ENCODE measurements at regions not wholly inside any gene's neighbourhood (a gene's known extent, or its start where the extent isn't known, plus 50 kb on each side); places are given as distances from the start of the nearest gene placed in this dataset.
A peak's percentile ranks its signal among the peaks of the same experiment; 100 is the strongest.

DNA sequence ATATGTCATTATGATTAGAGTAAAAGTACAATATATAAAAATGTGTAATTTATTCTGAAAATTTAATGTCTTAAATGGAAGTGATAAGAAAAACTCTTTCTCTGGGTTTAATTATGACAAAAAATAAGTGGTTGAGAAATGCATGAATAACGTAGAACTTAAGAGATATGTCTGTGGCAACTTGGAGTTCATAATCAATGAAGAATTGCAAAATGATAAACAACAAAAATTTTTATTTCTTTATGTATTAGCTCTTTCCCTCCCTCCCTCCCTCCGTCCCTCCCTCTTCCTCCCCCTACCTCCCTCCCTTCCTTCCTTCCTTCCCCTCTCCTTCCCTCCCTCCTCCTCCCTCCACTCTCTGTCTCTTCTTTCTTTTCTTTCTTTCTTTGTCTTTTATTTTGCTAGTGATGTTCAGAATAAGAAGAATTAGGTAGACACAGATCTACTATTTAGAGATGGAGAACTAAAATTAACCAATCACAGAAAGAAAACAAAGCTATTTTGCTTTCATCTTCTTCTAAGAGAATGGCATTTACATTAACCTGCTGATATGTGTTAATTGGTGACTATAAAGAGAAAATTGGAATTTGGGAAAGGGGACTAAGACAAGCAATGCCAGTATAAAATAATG is 96.3 kb upstream of the PDC start:
- DNase-seq (ENCODE audit: low spot score) = no peak

- no peak for DNase-seq (ENCODE audit: low spot score)
These were observed 89.9 kb upstream of the PDC start for GRCh38 chr1:186550832-186551231.

DNA sequence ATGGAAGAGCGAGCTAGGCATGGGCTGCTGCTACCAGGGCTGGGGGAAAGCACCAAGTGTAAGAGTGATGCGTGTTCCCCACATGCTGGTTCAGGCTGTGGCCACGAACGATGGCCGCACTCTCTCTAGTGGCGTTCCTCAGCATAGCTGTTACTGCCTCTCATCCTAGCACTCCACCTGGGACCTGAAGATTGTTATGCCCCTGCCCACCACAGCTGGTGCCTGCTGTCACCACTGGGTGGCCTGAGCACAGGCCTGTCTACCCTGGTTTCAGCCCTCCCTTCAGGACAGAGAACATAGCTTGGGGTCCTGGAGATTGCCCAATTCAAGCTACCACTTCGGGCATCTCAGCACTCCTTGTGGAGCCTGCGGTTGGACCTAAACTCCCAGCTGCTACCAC is 80.1 kb upstream of the PDC start:
- DNase-seq (ENCODE audit: low spot score) = no peak

DNA sequence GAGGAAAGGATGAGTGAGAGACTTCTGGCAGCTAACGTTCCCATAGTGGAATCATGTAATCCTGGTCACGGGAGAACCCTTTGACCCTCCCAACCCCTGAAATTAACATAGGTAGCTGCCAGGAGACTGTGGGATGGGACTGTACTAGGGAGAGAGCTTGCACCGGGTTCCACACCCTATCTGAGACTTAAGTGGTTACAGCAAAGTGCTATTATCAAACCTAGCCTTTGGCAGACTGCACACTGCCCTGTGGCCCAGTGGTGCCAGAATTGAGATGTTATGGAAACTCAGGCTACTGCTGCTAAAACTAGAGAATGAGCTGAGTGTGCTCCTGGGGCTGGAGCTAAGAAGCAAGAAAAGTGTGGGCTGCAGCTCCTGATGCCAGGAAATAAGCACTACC is 79.6 kb upstream of the PDC start:
- DNase-seq (ENCODE audit: low spot score) = no peak

DNA sequence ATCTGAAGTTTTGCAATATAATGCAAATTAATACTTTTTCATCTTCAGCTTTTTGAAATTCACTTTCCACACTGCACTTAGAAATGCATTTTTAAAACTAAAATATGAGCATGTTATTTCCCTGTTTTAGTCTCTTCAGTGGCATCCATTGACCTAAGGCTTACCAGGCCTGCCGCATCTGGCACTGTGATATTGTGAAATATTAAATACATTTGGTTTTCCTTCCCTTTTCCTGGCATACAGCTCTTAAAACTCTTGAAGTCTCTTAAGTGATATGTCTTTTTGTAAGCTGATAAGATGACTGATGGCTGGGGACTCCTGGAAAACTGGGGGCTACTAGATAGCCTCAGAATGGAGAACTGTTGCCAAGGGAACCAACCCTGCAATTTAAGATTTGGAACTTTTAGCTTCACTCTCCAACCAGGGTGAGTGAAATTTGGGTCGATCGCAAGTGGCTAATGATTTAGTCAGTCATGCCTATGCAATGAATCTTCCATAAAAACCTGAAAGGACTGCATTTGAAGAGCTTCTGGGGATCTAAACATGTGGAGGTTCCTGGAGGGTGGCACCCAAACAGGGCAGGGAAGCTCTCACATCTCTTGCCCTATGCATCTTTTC is 75.5 kb upstream of the PDC start:
- no peak for DNase-seq (ENCODE audit: low spot score)

- DNase-seq (ENCODE audit: low spot score) = peak; percentile 36
These were observed 74.6 kb upstream of the PDC start for GRCh38 chr1:186535388-186536133.

DNA sequence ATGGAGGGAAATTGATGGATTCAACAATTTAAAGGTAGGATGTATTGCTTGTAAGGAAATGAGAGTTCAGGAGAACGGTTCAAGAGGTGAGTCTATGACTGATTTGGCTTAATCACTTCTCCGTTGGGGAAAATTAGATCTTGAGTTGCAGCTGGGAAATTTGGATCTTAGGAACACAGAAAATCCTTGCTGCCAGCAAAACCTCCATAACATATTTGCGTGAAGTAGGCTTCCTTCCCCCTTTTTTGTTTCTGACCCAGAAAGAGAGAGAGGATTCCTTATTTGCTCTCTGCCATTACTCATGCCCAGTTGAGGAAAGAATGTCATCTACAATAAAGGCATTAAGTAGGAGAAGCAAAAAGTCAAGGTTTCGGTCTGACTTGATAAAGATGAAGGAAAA is 73.5 kb upstream of the PDC start:
- no peak for DNase-seq (ENCODE audit: low spot score)

DNA sequence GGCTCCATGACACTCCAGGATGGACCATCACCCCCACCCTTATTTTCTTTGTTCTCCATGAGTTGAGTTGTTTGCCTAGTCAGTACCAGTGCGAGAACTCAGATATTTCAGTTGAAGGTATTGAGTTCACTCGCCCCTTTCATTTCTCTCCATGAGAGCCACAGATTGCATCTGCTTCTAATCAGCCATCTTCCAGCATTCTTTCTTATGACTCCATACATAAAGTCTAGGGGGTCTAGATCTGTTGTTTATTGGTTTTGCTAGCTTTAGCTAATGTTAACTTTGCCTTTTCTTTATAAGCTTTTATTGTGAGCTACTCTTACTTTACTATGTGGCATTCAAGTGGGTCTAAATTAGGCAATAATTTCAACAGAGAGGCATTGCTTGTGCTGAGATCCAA is 71.6 kb upstream of the PDC start:
- no peak for DNase-seq (ENCODE audit: low spot score)

- no peak for DNase-seq (ENCODE audit: low spot score)
These were observed 70.7 kb upstream of the PDC start for GRCh38 chr1:186531561-186532165.

DNA sequence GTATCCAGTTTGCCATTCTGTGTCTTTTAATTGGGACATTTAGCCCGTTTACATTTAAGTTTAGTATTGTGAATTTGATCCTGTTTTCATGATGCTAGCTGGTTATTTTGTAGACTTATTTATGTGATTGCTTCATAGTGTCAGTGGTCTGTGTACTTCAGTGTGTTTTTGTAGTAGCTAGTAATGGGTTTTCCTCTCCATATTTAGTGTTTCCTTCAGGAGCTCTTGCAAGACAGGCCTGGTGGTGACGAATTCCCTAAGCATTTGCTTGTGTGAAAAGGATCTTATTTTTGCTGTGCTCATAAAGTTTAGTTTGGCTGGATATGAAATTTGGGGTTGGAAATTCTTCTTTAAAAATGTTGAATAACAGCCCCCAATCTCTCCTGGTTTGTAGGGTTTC is 69.2 kb upstream of the PDC start:
- DNase-seq (ENCODE audit: low spot score) = no peak

GRCh38 chr1:186519982-186520381 is 59.1 kb upstream of the PDC start:
- no peak for DNase-seq (ENCODE audit: low spot score)

DNA sequence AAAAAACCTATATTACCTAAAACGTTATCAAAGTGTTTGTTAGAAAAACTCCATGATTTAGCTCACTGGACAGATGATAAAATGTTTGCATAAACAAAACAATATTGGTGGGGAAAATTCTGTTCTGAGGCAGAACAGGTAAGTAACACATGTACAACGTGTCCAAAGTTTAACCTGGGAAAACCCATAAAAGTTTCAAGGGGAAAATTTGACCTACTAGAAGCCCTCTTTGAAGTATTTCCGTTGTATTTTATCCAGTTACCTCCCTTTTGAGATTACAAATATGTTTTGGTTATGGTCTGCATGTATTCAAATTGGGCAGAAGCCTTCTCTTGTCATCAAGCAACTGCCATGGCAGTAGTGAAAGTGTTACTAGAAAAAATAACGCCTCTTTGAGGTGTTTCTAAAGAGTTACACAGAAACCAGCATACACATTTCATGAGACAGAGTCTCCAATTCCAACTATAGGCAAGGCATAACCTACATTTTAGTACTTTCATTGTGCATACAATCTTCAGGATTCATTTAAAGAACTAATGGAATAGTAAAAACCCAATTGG is 58.0 kb upstream of the PDC start:
- no peak for DNase-seq (ENCODE audit: low spot score)

DNA sequence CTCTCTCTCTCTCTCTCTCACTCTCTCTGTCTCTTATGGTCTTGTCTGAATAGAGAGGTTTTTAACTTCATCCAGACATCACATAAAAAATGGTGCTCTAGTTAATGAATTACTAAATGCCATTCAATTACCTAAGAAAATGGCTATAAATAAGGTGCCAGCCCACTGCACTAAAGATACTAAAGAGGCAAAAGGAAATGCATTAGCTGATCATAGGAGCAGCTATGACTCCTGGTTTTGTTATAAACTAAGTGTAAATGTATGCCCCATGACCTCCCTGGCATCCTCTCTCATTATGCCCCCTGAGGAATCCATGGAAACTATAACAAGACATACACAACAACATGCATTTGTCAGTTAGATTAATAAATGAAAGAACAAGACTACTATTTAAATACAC is 57.5 kb upstream of the PDC start:
- no peak for DNase-seq (ENCODE audit: low spot score)

GRCh38 chr1:186514367-186514766 is 53.5 kb upstream of the PDC start:
- no peak for DNase-seq (ENCODE audit: low spot score)

GRCh38 chr1:186513526-186513925 is 52.6 kb upstream of the PDC start:
- no peak for DNase-seq (ENCODE audit: low spot score)

DNA sequence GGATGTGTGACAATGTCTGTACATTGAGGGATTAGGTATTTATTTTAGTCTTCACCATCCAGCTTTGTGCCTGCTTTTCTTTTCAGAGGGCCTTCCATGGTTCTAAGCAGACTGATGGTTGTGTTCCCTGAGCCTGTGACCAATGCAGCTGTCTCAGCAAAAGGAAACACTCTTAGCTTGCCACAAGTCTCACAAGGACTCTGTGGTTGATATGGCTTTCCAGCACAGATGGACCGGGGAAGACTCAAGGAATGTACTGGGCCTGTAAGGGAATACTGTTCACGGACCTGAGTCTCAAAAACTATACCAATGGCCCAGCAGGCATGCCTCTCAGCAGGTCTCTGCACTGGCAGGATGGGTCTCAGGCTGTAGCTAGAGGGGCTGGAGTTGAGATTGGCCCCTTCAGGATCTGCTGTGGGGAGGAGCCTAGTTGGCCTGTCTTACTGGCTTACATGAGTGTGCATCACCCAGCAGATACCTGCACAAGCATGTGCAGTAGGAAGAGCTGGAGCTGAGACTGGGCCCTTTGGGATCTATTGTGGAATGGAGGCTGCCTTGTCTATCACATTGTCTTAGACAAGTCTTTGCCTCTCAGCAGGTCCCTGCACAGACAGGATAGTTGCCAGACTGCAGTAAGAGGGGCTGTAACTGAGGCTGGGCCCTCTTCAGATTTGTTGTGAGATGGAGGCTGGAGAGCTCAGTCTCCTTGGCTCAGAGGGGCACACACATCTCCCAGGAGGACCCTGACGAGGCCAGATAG is 52.0 kb upstream of the PDC start:
- DNase-seq (ENCODE audit: low spot score) = no peak

DNA sequence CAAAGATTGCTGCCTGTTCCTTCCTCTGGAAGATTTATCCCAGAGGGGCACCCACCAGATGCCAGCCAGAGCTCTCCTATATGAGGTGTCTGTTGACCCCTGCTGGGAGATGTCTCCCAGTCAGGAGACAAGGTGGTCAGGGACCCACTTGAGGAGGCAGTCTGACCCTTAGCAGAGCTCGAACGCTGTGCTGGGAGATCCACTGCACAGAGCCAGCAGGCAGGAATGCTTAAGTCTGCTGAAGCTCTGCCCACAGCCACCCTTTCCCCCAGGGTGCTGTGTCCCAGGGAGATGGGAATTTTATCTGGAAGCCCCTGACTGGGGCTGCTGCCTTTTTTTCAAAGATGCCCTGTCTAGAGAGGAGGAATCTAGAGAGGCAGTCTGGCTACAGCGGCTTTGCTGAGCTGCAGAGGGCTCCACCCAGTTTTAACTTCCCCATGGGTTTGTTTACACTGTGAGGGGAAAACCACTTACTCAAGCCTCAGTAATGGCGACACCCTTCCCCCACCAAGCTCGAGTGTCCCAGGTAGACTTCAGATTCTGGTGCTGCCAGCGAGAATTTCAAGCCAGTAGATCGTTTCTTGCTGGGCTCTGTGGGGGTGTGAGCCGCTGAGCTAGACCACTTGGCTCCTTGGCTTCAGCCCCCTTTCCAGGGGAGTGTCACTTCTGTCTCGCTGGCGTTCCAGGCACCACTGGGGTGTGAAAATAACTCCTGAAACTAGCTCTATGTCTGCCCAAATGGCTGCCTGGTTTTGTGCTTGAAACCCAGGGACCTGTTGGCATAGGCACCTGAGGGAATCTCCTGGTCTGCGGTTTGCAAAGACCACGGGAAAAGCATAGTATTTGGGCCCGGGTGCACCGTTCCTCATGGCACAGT is 51.1 kb upstream of the PDC start:
- no peak for DNase-seq (ENCODE audit: low spot score)

Measured in LoVo (cell line).